Right lobe of liver (tissue), 6 donors: ENCODE measurements at regions not wholly inside any gene's neighbourhood (a gene's known extent, or its start where the extent isn't known, plus 50 kb on each side); places are given as distances from the start of the nearest gene placed in this dataset.
A peak's percentile ranks its signal among the peaks of the same experiment; 100 is the strongest.

Source experiments
- ATAC-seq, 4 donors: fragments of 200-7000 bp; cut with Tn5 transposase; one replicate each; pipeline ENCODE4 v1.9.1; 2020; ENCODE audit warnings: mild to moderate bottlenecking in 4 of 4, moderate library complexity in 4 of 4
- DNase-seq, 3 donors: peaks; one replicate each; pipeline ENCODE4 v3.0.0-alpha.2; 2020
- H3K27ac ChIP-seq, 3 donors: fragments of 200-600 bp; one replicate each; pipeline ENCODE4 v1.8.0; 2022
- H3K27me3 ChIP-seq, 2 donors: fragments of 200-600 bp; one replicate each; pipeline ENCODE4 v1.8.0; 2022
- H3K36me3 ChIP-seq, 4 donors: fragments of 200-600 bp; sonication (generic) in 1 of 4; one replicate each; pipeline versions ENCODE4 v1.5.1 to v1.8.0; 2017 to 2022; ENCODE audit warnings: control low read depth in 1 of 4
- H3K4me1 ChIP-seq, 4 donors: fragments of 200-600 bp; sonication (generic) in 1 of 4; one replicate each; pipeline versions ENCODE4 v1.5.1 to v1.8.0; 2017 to 2022; ENCODE audit warnings: control low read depth in 1 of 4
- H3K4me3 ChIP-seq, 3 donors: fragments of 200-600 bp; one replicate each; pipeline ENCODE4 v1.8.0; 2022
- H3K9me3 ChIP-seq, 4 donors: fragments of 200-600 bp; sonication (generic) in 1 of 4; one replicate each; pipeline versions ENCODE4 v1.5.1 to v1.8.0; 2017 to 2022; ENCODE audit warnings: control low read depth in 1 of 4
- POLR2A ChIP-seq: fragments of 450-650 bp; IDR thresholded peaks from one replicate; pipeline ENCODE4 v1.6.1; 2017; ENCODE audit warnings: antibody characterized with exemption, mild to moderate bottlenecking
- WGBS: methylation state at CpG from one replicate; pipeline ENCODE4 v1.1.6; 2018; ENCODE audit warnings: low coverage, low lambda C conversion rate; ENCODE audit not compliant: insufficient coverage; ENCODE audit errors: missing lambda C conversion rate; 5-methylcytosine and 5-hydroxymethylcytosine counted together
- intact Hi-C, 2 donors: fragments of 100-400 bp; cut with DNase I; formaldehyde crosslinking; loops; one replicate each; pipeline versions ENCODE4 v1.11.2 to v1.14.1; 2022
- TF ChIP-seq, protein P1 (sequence below), 4 donors: fragments of 200-600 bp in 3 of 4; fragments of 450-650 bp in 1 of 4; IDR thresholded peaks; one replicate each; pipeline versions ENCODE4 v1.5.1 to v1.8.0; 2016 to 2022; ENCODE audit warnings: antibody characterized with exemption in 4 of 4, mild to moderate bottlenecking in 2 of 4
- donor health status: DM: no; HTN: yes; CAD: no.
- donor health status: DM: no; HTN: no; CAD: no.
- donor health status: DM: no; HTN: no; CAD: no.
- donor health status: DM: no; HTN: yes; CAD: no.
- donor health status: DM: no; HTN: yes; CAD: no.

DNA sequence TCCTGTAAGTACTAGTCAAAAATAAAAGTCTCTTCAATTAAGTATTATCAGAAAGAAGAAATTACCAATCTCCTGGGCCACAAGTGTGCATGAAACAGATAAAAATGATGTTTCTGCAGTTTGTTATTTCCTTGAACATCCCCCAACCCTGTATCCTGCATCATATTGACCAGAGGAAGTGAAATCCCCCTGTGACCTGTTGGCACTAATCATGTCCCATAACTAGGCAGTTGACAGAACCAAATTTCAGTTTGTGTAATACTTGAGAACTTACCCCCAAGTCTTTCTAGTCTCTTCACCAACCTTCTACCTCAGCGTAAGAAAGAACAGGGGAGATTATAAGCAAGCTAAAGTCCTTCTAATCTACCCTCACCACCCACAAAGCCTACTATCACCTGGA, 368.2 kb upstream of the PDE4D start:
- Histone ChIP-seq H3K36me3 (no peaks in the 10 kb centered on the region), H3K27ac (no peak overlapping the region), H3K4me1 (no peaks in the 10 kb centered on the region), H3K27me3 (no peaks in the 10 kb centered on the region), H3K9me3 (no peaks in the 10 kb centered on the region), H3K4me3 (no peak overlapping the region)
- 75% methylated on average over 1 of the region's 1 CpG for WGBS
- intact Hi-C loops, result no loop called here
- TF ChIP-seq, protein P1, sequence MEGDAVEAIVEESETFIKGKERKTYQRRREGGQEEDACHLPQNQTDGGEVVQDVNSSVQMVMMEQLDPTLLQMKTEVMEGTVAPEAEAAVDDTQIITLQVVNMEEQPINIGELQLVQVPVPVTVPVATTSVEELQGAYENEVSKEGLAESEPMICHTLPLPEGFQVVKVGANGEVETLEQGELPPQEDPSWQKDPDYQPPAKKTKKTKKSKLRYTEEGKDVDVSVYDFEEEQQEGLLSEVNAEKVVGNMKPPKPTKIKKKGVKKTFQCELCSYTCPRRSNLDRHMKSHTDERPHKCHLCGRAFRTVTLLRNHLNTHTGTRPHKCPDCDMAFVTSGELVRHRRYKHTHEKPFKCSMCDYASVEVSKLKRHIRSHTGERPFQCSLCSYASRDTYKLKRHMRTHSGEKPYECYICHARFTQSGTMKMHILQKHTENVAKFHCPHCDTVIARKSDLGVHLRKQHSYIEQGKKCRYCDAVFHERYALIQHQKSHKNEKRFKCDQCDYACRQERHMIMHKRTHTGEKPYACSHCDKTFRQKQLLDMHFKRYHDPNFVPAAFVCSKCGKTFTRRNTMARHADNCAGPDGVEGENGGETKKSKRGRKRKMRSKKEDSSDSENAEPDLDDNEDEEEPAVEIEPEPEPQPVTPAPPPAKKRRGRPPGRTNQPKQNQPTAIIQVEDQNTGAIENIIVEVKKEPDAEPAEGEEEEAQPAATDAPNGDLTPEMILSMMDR (IDR thresholded peaks at IDR 0.05), result no peak
- TF ChIP-seq POLR2A, result no peak
- DNase-seq, result no peak
- ATAC-seq, result no peak

DNA sequence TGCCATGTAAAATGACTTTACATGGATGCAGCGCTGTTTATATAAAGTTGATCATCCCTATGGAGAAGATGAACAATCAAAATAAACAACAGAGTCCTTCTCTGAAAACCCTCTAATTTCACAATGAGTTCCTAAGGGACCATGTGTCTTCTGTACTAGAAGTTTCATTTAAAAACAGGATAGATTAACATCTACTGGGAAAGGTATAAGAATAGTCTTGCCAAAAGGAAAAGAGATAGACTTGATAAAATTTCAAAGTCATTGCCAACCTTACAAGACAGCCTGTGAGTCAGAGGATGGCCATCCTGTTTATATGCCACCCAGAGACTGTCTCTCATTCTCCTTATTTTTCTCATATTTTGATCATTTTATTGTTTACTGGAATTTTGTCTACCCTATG, 367.1 kb upstream of the PDE4D start:
- no peaks in the 10 kb centered on the region for H3K27me3 ChIP-seq
- H3K9me3 ChIP-seq, result no peaks in the 10 kb centered on the region
- H3K27ac ChIP-seq, result no peak overlapping the region
- no peak overlapping the region for H3K4me3 ChIP-seq
- intact Hi-C loops, result no loop called here
- ATAC-seq (no peak), DNase-seq (no peak)
- 100% methylated on average over 1 of the region's 1 CpG for WGBS
- no peaks in the 10 kb centered on the region for H3K36me3 ChIP-seq
- TF ChIP-seq, protein P1 (IDR thresholded peaks at IDR 0.05), result no peak
- no peak for TF ChIP-seq POLR2A
- no peaks in the 10 kb centered on the region for H3K4me1 ChIP-seq

GRCh38 chr5:60259730-60260129, 366.2 kb upstream of the PDE4D start:
- no peaks in the 10 kb centered on the region for H3K9me3 ChIP-seq
- intact Hi-C loops, result no loop called here
- no peak for DNase-seq
- no peaks in the 10 kb centered on the region for H3K36me3 ChIP-seq
- no peak overlapping the region for H3K4me3 ChIP-seq
- H3K4me1 ChIP-seq, result no peaks in the 10 kb centered on the region
- H3K27me3 ChIP-seq, result no peaks in the 10 kb centered on the region
- ATAC-seq, result peak in 1 of 4 donors; percentile 39
- no peak overlapping the region for H3K27ac ChIP-seq
- TF ChIP-seq, protein P1 (IDR thresholded peaks at IDR 0.05), result no peak
- no peak for TF ChIP-seq POLR2A
- WGBS, result 28% methylated on average over 3 of the region's 3 CpGs

DNA sequence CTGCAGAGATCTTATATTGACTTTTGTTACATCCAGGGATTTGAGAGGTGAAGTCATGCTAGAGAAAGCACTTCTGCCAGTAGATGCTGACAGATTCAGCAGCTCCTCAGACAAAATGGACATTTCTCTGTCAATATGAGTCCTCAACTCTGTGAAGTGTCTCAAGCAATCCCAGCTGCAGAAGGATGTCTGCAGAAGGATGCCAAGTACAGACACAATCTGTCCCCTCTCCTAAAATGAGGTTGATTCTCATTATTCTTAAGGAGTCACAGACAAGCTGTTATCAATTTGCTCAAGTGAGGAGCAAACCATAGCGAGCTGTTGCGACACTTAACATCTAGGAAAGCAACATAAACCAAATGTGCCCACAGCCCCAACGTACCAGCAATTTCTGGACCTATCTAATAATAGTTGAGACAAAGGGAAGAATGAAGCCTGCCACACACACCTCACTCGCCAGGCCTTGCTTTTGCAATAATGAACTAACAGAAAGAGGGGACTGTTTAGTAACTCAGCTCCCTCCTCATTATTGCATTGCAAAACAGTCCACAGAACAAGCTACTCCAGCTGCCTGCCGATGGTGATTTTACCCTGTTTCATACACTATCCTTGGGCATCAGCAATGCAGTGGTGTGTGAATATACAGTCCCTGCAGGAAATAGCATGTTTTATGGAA, 364.2 kb upstream of the PDE4D start:
- WGBS, result 20% methylated on average over 3 of the region's 5 CpGs
- DNase-seq (no peak), ATAC-seq (no peak)
- TF ChIP-seq, protein P1 (IDR thresholded peaks at IDR 0.05), result no peak
- TF ChIP-seq POLR2A, result no peak
- intact Hi-C loops, result no loop called here
- Histone ChIP-seq H3K4me3 (no peak overlapping the region), H3K36me3 (no peaks in the 10 kb centered on the region), H3K9me3 (no peaks in the 10 kb centered on the region), H3K27me3 (no peaks in the 10 kb centered on the region), H3K4me1 (no peaks in the 10 kb centered on the region), H3K27ac (no peak overlapping the region)

DNA sequence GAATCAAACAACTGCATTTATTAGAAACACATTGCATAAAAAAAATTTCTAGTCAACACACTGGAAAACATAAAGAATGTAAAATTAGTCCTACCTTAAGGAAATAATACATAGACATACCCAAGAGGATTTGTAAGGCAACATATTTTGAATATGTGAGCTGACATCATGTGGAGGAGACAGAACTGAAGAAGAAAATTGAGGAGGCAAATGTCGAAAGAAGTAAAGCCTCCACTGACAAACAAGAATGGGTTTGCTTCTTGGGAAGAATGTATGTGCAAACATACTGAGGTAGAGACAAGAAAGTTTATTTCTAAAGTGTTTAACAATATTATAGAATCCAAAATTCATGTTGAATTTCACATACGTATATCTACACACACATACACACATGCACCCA, 363.0 kb upstream of the PDE4D start:
- ATAC-seq (no peak), DNase-seq (no peak)
- 48% methylated on average over 2 of the region's 2 CpGs for WGBS
- Histone ChIP-seq H3K36me3 (no peaks in the 10 kb centered on the region), H3K27me3 (no peaks in the 10 kb centered on the region), H3K4me3 (no peak overlapping the region), H3K27ac (no peak overlapping the region), H3K4me1 (no peaks in the 10 kb centered on the region), H3K9me3 (no peaks in the 10 kb centered on the region)
- TF ChIP-seq POLR2A, result no peak
- TF ChIP-seq, protein P1 (IDR thresholded peaks at IDR 0.05), result no peak
- intact Hi-C loops, result no loop called here
